HFFc6 (cell line): ENCODE measurements at regions not wholly inside any gene's neighbourhood (a gene's known extent, or its start where the extent isn't known, plus 50 kb on each side); places are given as distances from the start of the nearest gene placed in this dataset.

Experiments used
- DNase-seq: peaks from one replicate; pipeline ENCODE4 v3.0.0-alpha.2; 2018
- H3K27ac Mint-ChIP-seq: 2 replicates; pipeline ENCODE4 v1.8.0; 2020; ENCODE audit warnings: mild to moderate bottlenecking, mixed read lengths
- H3K27me3 Mint-ChIP-seq: 2 replicates; pipeline ENCODE4 v1.8.0; 2021; ENCODE audit warnings: mild to moderate bottlenecking, moderate library complexity, mixed read lengths; ENCODE audit not compliant: insufficient read depth
- H3K36me3 Mint-ChIP-seq: 2 replicates; pipeline ENCODE4 v1.8.0; 2021; ENCODE audit warnings: low read depth, mixed read lengths
- H3K4me1 Mint-ChIP-seq: 2 replicates; pipeline ENCODE4 v1.8.0; 2020; ENCODE audit warnings: low read depth, mixed read lengths
- H3K4me3 Mint-ChIP-seq: 2 replicates; pipeline ENCODE4 v1.8.0; 2020; ENCODE audit warnings: mild to moderate bottlenecking, moderate library complexity, mixed read lengths
- H3K9me3 Mint-ChIP-seq: 2 replicates; pipeline ENCODE4 v1.8.0; 2020; ENCODE audit warnings: mild to moderate bottlenecking, mixed read lengths
- TF ChIP-seq, protein P1 (sequence below): fragments of 200-600 bp; sonication (generic); IDR thresholded peaks from 2 replicates; pipeline ENCODE4 v1.5.0; 2021; ENCODE audit warnings: antibody characterized with exemption, mild to moderate bottlenecking

DNA sequence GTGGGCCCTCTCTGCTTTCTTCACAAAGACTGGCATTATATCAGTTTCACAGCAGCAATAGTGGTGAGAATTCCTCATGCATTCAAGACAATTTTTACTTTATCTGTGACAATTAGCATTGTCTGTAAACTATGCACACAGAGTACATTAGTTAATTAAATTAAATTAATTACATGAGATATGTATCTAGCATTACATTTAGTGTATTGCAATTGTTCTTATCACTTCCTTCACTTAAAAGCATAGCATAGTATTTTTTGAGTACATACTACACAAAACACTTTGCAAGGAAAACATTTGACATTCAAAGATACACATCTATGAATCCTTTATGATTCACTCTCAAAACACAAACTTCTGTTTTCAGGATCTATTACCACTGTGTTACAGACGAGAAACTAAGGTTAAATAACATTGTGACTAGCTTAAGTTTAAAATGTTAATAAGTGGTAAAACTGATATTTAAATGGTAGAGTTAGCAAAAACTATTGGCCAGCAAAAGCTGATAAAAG is 1542.6 kb downstream of the PLA2G4A start:
- Mint-ChIP-seq H3K9me3 (peaks cover 14% of the 10 kb centered on the region), H3K36me3 (no peaks in the 10 kb centered on the region), H3K27me3 (no peaks in the 10 kb centered on the region; the same call in 1 of the 2 replicates), H3K4me1 (no peaks in the 10 kb centered on the region), H3K4me3 (no peak overlapping the region), H3K27ac (no peak overlapping the region)
- TF ChIP-seq, protein P1, sequence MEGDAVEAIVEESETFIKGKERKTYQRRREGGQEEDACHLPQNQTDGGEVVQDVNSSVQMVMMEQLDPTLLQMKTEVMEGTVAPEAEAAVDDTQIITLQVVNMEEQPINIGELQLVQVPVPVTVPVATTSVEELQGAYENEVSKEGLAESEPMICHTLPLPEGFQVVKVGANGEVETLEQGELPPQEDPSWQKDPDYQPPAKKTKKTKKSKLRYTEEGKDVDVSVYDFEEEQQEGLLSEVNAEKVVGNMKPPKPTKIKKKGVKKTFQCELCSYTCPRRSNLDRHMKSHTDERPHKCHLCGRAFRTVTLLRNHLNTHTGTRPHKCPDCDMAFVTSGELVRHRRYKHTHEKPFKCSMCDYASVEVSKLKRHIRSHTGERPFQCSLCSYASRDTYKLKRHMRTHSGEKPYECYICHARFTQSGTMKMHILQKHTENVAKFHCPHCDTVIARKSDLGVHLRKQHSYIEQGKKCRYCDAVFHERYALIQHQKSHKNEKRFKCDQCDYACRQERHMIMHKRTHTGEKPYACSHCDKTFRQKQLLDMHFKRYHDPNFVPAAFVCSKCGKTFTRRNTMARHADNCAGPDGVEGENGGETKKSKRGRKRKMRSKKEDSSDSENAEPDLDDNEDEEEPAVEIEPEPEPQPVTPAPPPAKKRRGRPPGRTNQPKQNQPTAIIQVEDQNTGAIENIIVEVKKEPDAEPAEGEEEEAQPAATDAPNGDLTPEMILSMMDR, result no peak
- no peak for DNase-seq

DNA sequence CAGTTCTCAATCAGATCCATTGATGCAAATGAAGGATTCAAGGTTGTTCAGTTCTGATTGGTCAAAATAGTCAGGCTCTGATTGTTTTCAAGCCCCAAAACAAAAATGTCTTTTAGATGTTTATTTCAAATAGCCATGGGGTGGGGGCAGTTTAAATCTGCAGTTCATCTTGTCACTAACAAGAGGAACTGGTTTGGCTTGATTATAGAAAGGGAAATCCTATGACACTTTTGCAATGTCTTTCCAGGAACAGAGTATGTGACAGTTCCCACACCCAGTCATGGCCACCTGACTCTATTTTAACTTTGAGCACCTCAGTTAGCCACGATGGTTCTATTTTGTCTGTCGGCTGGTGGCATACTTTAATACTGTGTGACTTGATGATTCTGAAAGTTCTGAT is 1544.1 kb downstream of the PLA2G4A start:
- DNase-seq, result no peak
- Mint-ChIP-seq H3K4me3 (no peak overlapping the region), H3K36me3 (no peaks in the 10 kb centered on the region), H3K4me1 (no peaks in the 10 kb centered on the region), H3K27ac (no peak overlapping the region), H3K9me3 (peaks cover 16% of the 10 kb centered on the region), H3K27me3 (no peaks in the 10 kb centered on the region; the same call in 1 of the 2 replicates)
- TF ChIP-seq, protein P1, result no peak

DNA sequence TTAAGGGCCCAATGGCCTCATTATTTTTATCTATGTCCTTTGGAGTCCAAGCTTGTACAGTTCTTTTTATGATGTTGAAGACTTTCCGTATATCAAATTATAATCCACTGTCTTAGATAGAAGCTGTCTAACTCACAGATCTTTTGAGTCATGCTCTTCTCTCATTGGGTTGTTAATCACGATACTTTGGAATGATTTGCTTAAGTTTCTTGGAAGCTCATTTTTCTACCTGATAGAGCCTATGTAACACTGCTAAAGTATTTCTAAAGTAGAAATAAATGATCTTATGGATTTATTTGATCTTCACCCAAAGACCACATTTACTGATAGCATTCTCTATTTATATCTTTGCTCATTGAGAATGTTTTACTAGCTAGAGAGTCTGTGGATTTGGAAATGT is 1554.1 kb downstream of the PLA2G4A start:
- Mint-ChIP-seq H3K27ac (no peak overlapping the region), H3K9me3 (peaks cover 5% of the 10 kb centered on the region; the same call in 1 of the 2 replicates), H3K27me3 (no peaks in the 10 kb centered on the region), H3K36me3 (no peaks in the 10 kb centered on the region), H3K4me3 (no peak overlapping the region), H3K4me1 (no peaks in the 10 kb centered on the region)
- DNase-seq, result no peak
- TF ChIP-seq, protein P1, result no peak

DNA sequence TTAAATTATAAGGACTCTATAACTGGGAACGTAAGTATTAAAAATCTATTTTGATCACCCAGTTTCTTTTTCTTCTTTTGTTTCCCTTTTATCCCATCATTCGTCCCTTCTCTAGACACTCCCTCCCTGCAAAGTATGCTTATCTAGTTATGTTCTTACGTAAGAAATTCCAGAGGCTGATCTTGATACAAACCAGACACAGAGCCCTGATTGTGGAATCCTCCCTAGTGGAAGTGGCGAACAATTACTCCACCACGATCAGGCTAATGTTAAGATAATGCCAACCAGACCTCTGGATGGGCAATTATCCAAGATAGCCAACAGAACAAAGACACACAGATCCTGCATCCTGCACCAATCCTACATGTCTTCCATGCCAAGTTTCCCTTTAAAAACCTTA is 1557.4 kb downstream of the PLA2G4A start:
- TF ChIP-seq, protein P1, result no peak
- H3K36me3 Mint-ChIP-seq, result no peaks in the 10 kb centered on the region
- H3K9me3 Mint-ChIP-seq, result no peaks in the 10 kb centered on the region
- H3K4me1 Mint-ChIP-seq, result no peaks in the 10 kb centered on the region
- H3K27me3 Mint-ChIP-seq, result no peaks in the 10 kb centered on the region
- no peak for DNase-seq
- H3K4me3 Mint-ChIP-seq, result no peak overlapping the region
- no peak overlapping the region for H3K27ac Mint-ChIP-seq

DNA sequence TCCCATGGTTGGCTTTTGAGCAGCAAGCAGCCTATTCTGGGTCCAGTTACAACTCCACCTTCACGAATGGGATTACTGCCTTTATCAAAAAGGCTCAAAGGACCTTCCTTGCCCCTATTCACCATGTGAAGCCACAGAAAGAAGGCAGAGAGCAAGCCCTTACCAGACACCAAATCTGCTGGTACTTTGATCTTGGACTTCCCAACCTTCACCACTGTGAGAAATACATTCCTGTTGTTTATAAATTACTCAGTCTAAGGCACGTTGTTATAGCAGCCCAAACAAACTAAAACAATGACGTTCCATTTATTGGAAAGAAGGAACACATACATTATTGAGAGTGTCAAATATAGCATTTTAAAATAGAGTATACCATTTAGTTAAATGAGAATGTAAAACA is 1557.9 kb downstream of the PLA2G4A start:
- Mint-ChIP-seq H3K4me3 (no peak overlapping the region), H3K27ac (no peak overlapping the region)
- DNase-seq, result no peak

More for the DNA sequence above, 1557.9 kb downstream of the PLA2G4A start:
- no peaks in the 10 kb centered on the region for H3K27me3 Mint-ChIP-seq
- TF ChIP-seq, protein P1, result no peak
- no peaks in the 10 kb centered on the region for H3K9me3 Mint-ChIP-seq
- no peaks in the 10 kb centered on the region for H3K36me3 Mint-ChIP-seq
- no peaks in the 10 kb centered on the region for H3K4me1 Mint-ChIP-seq
